A549 (cell line): ENCODE measurements at regions not wholly inside any gene's neighbourhood (a gene's known extent, or its start where the extent isn't known, plus 50 kb on each side); places are given as distances from the start of the nearest gene placed in this dataset.

Source experiments
- ATAC-seq, 2 experiments: fragments of 200-7000 bp in 1 of 2; fragments of >200 bp in 1 of 2; cut with Nextera tagmentation in 1 of 2; cut with Tn5 transposase in 1 of 2; 3 replicates each; pipeline versions ENCODE4 v1.8.0 to v1.9.1; 2018 to 2020; ENCODE audit warnings: mild to moderate bottlenecking in 1 of 2, moderate library complexity in 1 of 2
- CTCF ChIA-PET: fragments of 300-600 bp; sonication (Branson Sonifier 250); formaldehyde crosslinking; extraction: SDS; loops from one replicate; lab custom pipeline; 2021; ENCODE audit warnings: antibody characterized with exemption, inconsistent platforms; lab: Yijun Ruan, JAX
- POLR2A ChIA-PET: fragments of 350-600 bp; formaldehyde crosslinking; extraction: SDS; loops from one replicate; lab custom pipeline; 2021; ENCODE audit warnings: antibody characterized with exemption, inconsistent platforms; lab: Yijun Ruan, JAX
- DNase-seq, 2 experiments: peaks; one replicate each; pipeline versions ENCODE4 v3.0.0 to v3.0.0-alpha.2; 2011 to 2016; ENCODE audit warnings: low read depth in 1 of 2, low spot score in 1 of 2
- FAIRE-seq: peaks from 2 replicates; lab custom pipeline; 2011; peaks lifted over from hg19 to GRCh38; lab: Jason Lieb, UNC
- H3K27ac ChIP-seq, 2 experiments: fragments of >200 bp; sonication (Bioruptor Twin); formaldehyde crosslinking; 3 replicates each; pipeline ENCODE4 v1.5.1; 2016 to 2017
- H3K4me1 ChIP-seq: fragments of >200 bp; sonication (Bioruptor Twin); formaldehyde crosslinking; 3 replicates; pipeline ENCODE4 v1.6.1; 2016
- H3K4me2 ChIP-seq: fragments of >200 bp; sonication (Bioruptor Twin); formaldehyde crosslinking; 3 replicates; pipeline ENCODE4 v1.6.1; 2016
- H3K4me3 ChIP-seq: fragments of >200 bp; sonication (Bioruptor Twin); formaldehyde crosslinking; 3 replicates; pipeline ENCODE4 v1.5.1; 2016
- H3K9me3 ChIP-seq: fragments of >200 bp; sonication (Bioruptor Twin); formaldehyde crosslinking; 3 replicates; pipeline ENCODE4 v1.6.1; 2016
- CEBPB ChIP-seq, 2 experiments: fragments of >200 bp in 1 of 2; sonication (Bioruptor Twin) in 1 of 2; formaldehyde crosslinking in 1 of 2; IDR thresholded peaks; 2 replicates each; pipeline ENCODE4 v1.6.1; 2012 to 2016
- CTCF ChIP-seq: fragments of >200 bp; sonication (Bioruptor Twin); formaldehyde crosslinking; IDR thresholded peaks from 3 replicates; pipeline ENCODE4 v1.5.1; 2016
- EHMT2 ChIP-seq: fragments of 200-600 bp; sonication (generic); IDR thresholded peaks from 2 replicates; pipeline ENCODE4 v1.6.1; 2016; ENCODE audit warnings: antibody characterized with exemption, low read depth, mild to moderate bottlenecking, moderate library complexity
- ELK1 ChIP-seq: fragments of 150-350 bp; IDR thresholded peaks from 2 replicates; pipeline ENCODE4 v1.6.1; 2014; ENCODE audit warnings: low read depth, mild to moderate bottlenecking, low read length
- FOXS1 ChIP-seq: fragments of 250-450 bp; sonication (Bioruptor Pico); IDR thresholded peaks from 2 replicates; pipeline ENCODE4 v1.5.0; 2020; ENCODE audit warnings: mild to moderate bottlenecking, moderate library complexity
- HDAC2 ChIP-seq: fragments of 200-600 bp; sonication (generic); IDR thresholded peaks from 2 replicates; pipeline ENCODE4 v1.6.1; 2016
- HEYL ChIP-seq: fragments of 250-450 bp; sonication (Bioruptor Pico); IDR thresholded peaks from 2 replicates; pipeline ENCODE4 v1.8.0; 2021; ENCODE audit warnings: mild to moderate bottlenecking, moderate library complexity
- HOXA7 ChIP-seq: fragments of 250-450 bp; sonication (Bioruptor Pico); IDR thresholded peaks from 2 replicates; pipeline ENCODE4 v1.5.0; 2020; ENCODE audit warnings: mild to moderate bottlenecking, moderate library complexity
- JUN ChIP-seq, 2 experiments: fragments of >200 bp; sonication (Bioruptor Twin); formaldehyde crosslinking; IDR thresholded peaks; 2 replicates in 1 of 2; 3 replicates in 1 of 2; pipeline ENCODE4 v1.6.1; 2016 to 2017
- JUNB ChIP-seq: fragments of >200 bp; sonication (Bioruptor Twin); formaldehyde crosslinking; IDR thresholded peaks from 2 replicates; pipeline ENCODE4 v1.6.1; 2016
- MAFK ChIP-seq: fragments of 450-650 bp; IDR thresholded peaks from 2 replicates; pipeline ENCODE4 v1.6.1; 2014; ENCODE audit not compliant: partially characterized antibody
- NFE2L2 ChIP-seq: fragments of 150-350 bp; conservative IDR thresholded peaks from 2 replicates; pipeline ENCODE4 v1.6.1; 2014; ENCODE audit warnings: low read length
- PBX3 ChIP-seq: IDR thresholded peaks from 2 replicates; pipeline ENCODE4 v1.6.1; 2012
- PHF8 ChIP-seq: fragments of 200-600 bp; sonication (generic); IDR thresholded peaks from 2 replicates; pipeline ENCODE4 v1.6.1; 2016; ENCODE audit warnings: low read depth, mild to moderate bottlenecking, antibody characterized with exemption, moderate library complexity, borderline replicate concordance
- POLR2A ChIP-seq: IDR thresholded peaks from 2 replicates; pipeline ENCODE4 v1.6.1; 2012; ENCODE audit warnings: mild to moderate bottlenecking, low read length
- RCOR1 ChIP-seq: fragments of 150-350 bp; IDR thresholded peaks from 2 replicates; pipeline ENCODE4 v1.6.1; 2014; ENCODE audit warnings: antibody characterized with exemption, low read length, low read depth
- REST ChIP-seq: fragments of 200-600 bp; sonication (generic); IDR thresholded peaks from 2 replicates; pipeline ENCODE4 v1.6.1; 2016; ENCODE audit warnings: antibody characterized with exemption, mild to moderate bottlenecking, moderate library complexity
- TFCP2L1 ChIP-seq: fragments of 250-450 bp; sonication (Bioruptor Pico); IDR thresholded peaks from 2 replicates; pipeline ENCODE4 v1.5.0; 2021; ENCODE audit warnings: mild to moderate bottlenecking
- TP53 ChIP-seq: fragments of 250-450 bp; sonication (Bioruptor Pico); IDR thresholded peaks from 2 replicates; pipeline ENCODE4 v1.5.0; 2021; ENCODE audit warnings: mild to moderate bottlenecking, moderate library complexity
- ZC3H11A ChIP-seq: fragments of 450-650 bp; IDR thresholded peaks from 2 replicates; pipeline ENCODE4 v1.6.1; 2014; ENCODE audit warnings: antibody characterized with exemption, mild to moderate bottlenecking
- ZNF302 ChIP-seq: fragments of 250-450 bp; sonication (Bioruptor Pico); IDR thresholded peaks from 2 replicates; pipeline ENCODE4 v1.9.0; 2021; ENCODE audit warnings: inconsistent platforms, mild to moderate bottlenecking, moderate library complexity
- WGBS: methylation state at CpG from one replicate; pipeline ENCODE4 v1.1.6; 2017; ENCODE audit errors: missing lambda C conversion rate; 5-methylcytosine and 5-hydroxymethylcytosine counted together

GRCh38 chr17:77726549-77727006, 231.9 kb upstream of the TNRC6C start:
- no peak for DNase-seq
- ATAC-seq = no peak
- 23% methylated on average over 4 of the region's 4 CpGs for WGBS
- FAIRE-seq = no peak
- H3K4me1 ChIP-seq = no peaks in the 10 kb centered on the region
- no peak overlapping the region for H3K4me3 ChIP-seq
- ChIA-PET POLR2A (no interaction called here), CTCF (interaction anchor here (0.5 to 1.4 kb wide), 4 partner anchors 14 to 280 kb away, joined by 3 to 4 read pairs (median 3); no protein-coding TSS in a partner anchor)
- H3K4me2 ChIP-seq = no peak overlapping the region
- TF ChIP-seq HDAC2 (no peak), TP53 (CRISPR knock-in tag) (no peak), NFE2L2 (no peak), PBX3 (no peak), ZC3H11A (no peak), PHF8 (no peak)
- H3K9me3 ChIP-seq = peaks cover 7% of the 10 kb centered on the region
- no peak overlapping the region for H3K27ac ChIP-seq

- TF ChIP-seq HEYL (CRISPR knock-in tag) (no peak), FOXS1 (CRISPR knock-in tag) (no peak), CEBPB (IDR thresholded peaks at IDR 0.05) (no peak), ELK1 (no peak), JUN (IDR thresholded peaks at IDR 0.05) (no peak), TFCP2L1 (CRISPR knock-in tag) (no peak), POLR2A (no peak), PBX3 (no peak), RCOR1 (no peak), ZNF302 (CRISPR knock-in tag) (no peak), MAFK (no peak), EHMT2 (no peak), HOXA7 (no peak), CTCF (no peak), REST (no peak), PHF8 (no peak), JUNB (no peak)
- TF ChIP-seq, all 56 proteins: peak for 0
- H3K9me3 ChIP-seq = peaks cover 13% of the 10 kb centered on the region
- no peaks in the 10 kb centered on the region for H3K4me1 ChIP-seq
- 62% methylated on average over 15 of the region's 17 CpGs for WGBS
- ChIA-PET CTCF (interaction anchor here (1.2 to 1.4 kb wide), 3 partner anchors 19 to 184 kb away, joined by 3 read pairs; no protein-coding TSS in a partner anchor), POLR2A (interaction anchor here (1.0 kb wide), 1 partner anchor 231 kb away, joined by 5 read pairs; the partner anchor contains the start of gene TNRC6C)
- FAIRE-seq (no peak), ATAC-seq (no peak), DNase-seq (no peak)
- no peak overlapping the region for H3K4me3 ChIP-seq
- no peak overlapping the region for H3K27ac ChIP-seq
- H3K4me2 ChIP-seq = no peak overlapping the region
Measured at GRCh38 chr17:77727037-77727615, 231.4 kb upstream of the TNRC6C start.
